GM23248 (cell line): ENCODE measurements at regions not wholly inside any gene's neighbourhood (a gene's known extent, or its start where the extent isn't known, plus 50 kb on each side); places are given as distances from the start of the nearest gene placed in this dataset.

Source experiments
- DNase-seq: peaks from one replicate; pipeline ENCODE4 v3.0.0-alpha.2; 2015
- H2AFZ ChIP-seq: fragments of 200-600 bp; sonication (generic); 2 replicates; pipeline ENCODE4 v1.6.1; 2016; ENCODE audit warnings: antibody characterized with exemption
- H3F3A ChIP-seq: fragments of 200-600 bp; sonication (generic); 2 replicates; pipeline ENCODE4 v1.6.1; 2016; ENCODE audit warnings: mild to moderate bottlenecking, antibody characterized with exemption, mixed run types; ENCODE audit not compliant: insufficient read depth
- H3K27ac ChIP-seq: fragments of 200-600 bp; sonication (generic); 2 replicates; pipeline ENCODE4 v1.5.1; 2016; ENCODE audit warnings: mild to moderate bottlenecking
- H3K27me3 ChIP-seq: fragments of 200-600 bp; sonication (generic); replicated peaks from 2 replicates; pipeline ENCODE4 v1.6.1; 2016; ENCODE audit warnings: mild to moderate bottlenecking; ENCODE audit not compliant: insufficient read depth
- H3K36me3 ChIP-seq: fragments of 200-600 bp; sonication (generic); 2 replicates; pipeline ENCODE4 v1.6.1; 2016; ENCODE audit warnings: low read depth, mild to moderate bottlenecking
- H3K4me1 ChIP-seq: fragments of 200-600 bp; sonication (generic); 2 replicates; pipeline ENCODE4 v1.6.1; 2016; ENCODE audit warnings: mild to moderate bottlenecking; ENCODE audit not compliant: insufficient read depth
- H3K4me2 ChIP-seq: fragments of 200-600 bp; sonication (generic); one replicate; pipeline ENCODE4 v1.6.1; 2016; ENCODE audit warnings: mild to moderate bottlenecking; ENCODE audit not compliant: unreplicated experiment
- H3K4me3 ChIP-seq: fragments of 200-600 bp; sonication (generic); 2 replicates; pipeline ENCODE4 v1.5.1; 2016; ENCODE audit warnings: mild to moderate bottlenecking
- H3K79me2 ChIP-seq: fragments of 200-600 bp; sonication (generic); 2 replicates; pipeline ENCODE4 v1.6.1; 2016; ENCODE audit warnings: mild to moderate bottlenecking; ENCODE audit not compliant: insufficient read depth
- H3K9ac ChIP-seq: fragments of 200-600 bp; sonication (generic); 2 replicates; pipeline ENCODE4 v1.6.1; 2016; ENCODE audit warnings: mild to moderate bottlenecking
- H3K9me2 ChIP-seq: fragments of 200-600 bp; sonication (generic); 2 replicates; pipeline ENCODE4 v1.6.1; 2016; ENCODE audit warnings: mixed run types, mild to moderate bottlenecking, moderate library complexity; ENCODE audit not compliant: insufficient read depth
- H3K9me3 ChIP-seq: fragments of 200-600 bp; sonication (generic); one replicate; pipeline ENCODE4 v1.6.1; 2017; ENCODE audit warnings: low read depth
- H4K20me1 ChIP-seq: fragments of 200-600 bp; sonication (generic); 2 replicates; pipeline ENCODE4 v1.6.0; 2016; ENCODE audit not compliant: insufficient read depth
- EZH2 ChIP-seq: fragments of 200-600 bp; sonication (generic); IDR thresholded peaks from 2 replicates; pipeline ENCODE4 v1.6.1; 2018; ENCODE audit warnings: antibody characterized with exemption, mild to moderate bottlenecking; ENCODE audit not compliant: insufficient read depth, poor library complexity, severe bottlenecking
- EZH2phosphoT487 ChIP-seq: fragments of 200-600 bp; sonication (generic); IDR thresholded peaks from 2 replicates; pipeline ENCODE4 v1.6.1; 2018; ENCODE audit warnings: antibody characterized with exemption, moderate library complexity, mild to moderate bottlenecking, low read depth; ENCODE audit not compliant: insufficient read depth
- WGBS, 2 experiments: methylation state at CpG; one replicate each; pipeline ENCODE4 v1.1.6; 2015 to 2017; ENCODE audit warnings: low lambda C conversion rate in 2 of 2, low coverage in 1 of 2; ENCODE audit errors: missing lambda C conversion rate in 2 of 2; 5-methylcytosine and 5-hydroxymethylcytosine counted together
- in situ Hi-C: fragments of 300-500 bp; cut with MboI; formaldehyde crosslinking; loops from 2 replicates; pipeline ENCODE4 v1.15.0; 2020

DNA sequence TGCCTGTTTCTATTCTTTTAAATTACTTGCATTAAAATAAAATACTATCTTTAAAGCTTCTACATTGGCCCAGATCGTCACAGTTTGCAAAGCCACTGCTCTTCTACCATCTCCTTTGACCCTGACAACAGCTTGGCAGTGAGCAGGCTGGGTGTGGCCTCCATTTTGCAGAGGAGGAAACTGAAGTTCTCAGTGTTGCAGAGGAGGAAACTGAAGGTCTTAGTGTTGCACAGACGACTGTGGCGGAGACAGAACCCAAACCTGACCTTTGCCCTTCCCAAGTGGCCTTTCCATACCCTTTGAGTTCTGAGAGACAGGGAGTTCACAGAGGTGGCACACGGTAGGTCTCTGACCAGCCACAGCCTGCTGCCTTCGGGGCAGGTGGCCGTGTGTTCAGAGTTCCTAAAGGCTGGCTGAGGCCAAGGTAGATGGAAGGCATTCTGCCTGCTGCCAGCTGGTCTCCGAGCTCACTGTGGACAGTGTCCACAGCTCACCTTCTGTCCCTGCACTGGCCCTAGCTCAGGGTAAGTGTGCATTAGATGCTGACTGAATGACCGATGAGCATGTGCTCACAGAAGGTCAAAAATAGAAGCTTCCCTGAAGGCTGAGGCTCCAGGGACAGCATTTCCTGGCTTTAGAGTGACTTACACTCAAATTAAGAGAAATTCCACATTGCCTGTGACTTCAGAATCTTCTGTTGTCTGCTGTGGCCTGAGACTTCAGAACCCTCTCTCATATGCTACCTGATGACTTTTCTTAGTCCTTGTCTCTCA is 113.5 kb upstream of the SLC24A3 start:
- Histone ChIP-seq H3K4me3 (no peak overlapping the region), H3K27ac (no peak overlapping the region), H3K4me1 (no peaks in the 10 kb centered on the region), H3K27me3 (no peaks in the 10 kb centered on the region), H3F3A (no peaks in the 10 kb centered on the region), H3K9me3 (no peaks in the 10 kb centered on the region), H4K20me1 (no peaks in the 10 kb centered on the region), H3K9me2 (no peaks in the 10 kb centered on the region), H3K4me2 (no peak overlapping the region), H2AFZ (no peak overlapping the region), H3K36me3 (no peaks in the 10 kb centered on the region), H3K79me2 (no peaks in the 10 kb centered on the region), H3K9ac (no peak overlapping the region)
- 17 to 24% methylated on average over 8 of the region's 8 CpGs for WGBS, 2 experiments
- no peak for DNase-seq
- in situ Hi-C loops: no loop called here
- TF ChIP-seq EZH2phosphoT487: no peak
- no peak for TF ChIP-seq EZH2

DNA sequence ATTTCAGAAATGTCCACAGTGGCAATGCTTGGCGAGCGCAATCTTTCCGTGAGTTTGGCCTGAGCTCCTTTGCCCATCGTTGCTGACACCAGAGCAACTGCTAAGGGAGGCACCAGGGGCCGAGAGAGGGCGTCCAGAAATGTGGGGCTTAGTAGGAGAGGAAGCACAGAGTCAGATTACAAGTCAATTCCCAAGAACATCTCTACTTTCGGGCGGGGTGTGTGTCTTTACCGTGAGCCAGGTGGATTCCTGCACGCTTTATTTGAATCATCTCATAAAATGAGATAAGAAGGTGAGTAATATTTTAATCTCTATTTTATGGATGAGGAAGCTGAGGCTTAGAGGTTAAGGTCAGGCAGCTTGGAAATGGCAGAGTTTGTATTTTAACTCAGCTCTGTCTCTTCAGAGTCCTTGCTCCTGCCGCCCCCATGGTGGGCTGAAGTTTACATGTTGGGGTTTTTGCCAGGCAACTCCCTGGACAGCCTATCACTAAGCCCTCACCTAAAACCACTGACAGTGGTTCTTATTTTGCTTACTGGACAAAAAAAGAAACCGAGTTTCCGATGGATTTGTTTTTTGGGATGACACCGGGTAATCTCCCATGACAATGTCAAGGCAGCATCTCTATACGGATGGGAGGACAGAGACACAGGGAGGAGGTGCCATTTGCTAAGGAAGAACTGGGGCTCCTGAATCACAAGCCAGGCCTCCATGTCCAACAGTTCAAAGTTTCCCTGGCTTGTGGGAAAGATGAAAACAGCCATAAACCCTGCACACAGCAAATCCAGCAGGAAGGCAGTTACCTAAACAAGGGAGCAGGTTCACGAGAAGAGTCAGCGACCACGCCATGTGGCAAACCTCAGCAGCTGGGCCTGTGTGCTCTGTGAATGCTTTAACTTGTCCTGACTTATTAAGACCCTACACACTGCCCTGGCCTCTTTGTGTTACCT is 112.6 kb upstream of the SLC24A3 start:
- Histone ChIP-seq H3K9ac (no peak overlapping the region), H3K79me2 (no peaks in the 10 kb centered on the region), H3K27ac (no peak overlapping the region), H2AFZ (no peak overlapping the region), H3F3A (no peaks in the 10 kb centered on the region), H3K9me3 (no peaks in the 10 kb centered on the region), H3K27me3 (no peaks in the 10 kb centered on the region), H4K20me1 (no peaks in the 10 kb centered on the region), H3K4me1 (no peaks in the 10 kb centered on the region), H3K4me3 (no peak overlapping the region), H3K36me3 (no peaks in the 10 kb centered on the region), H3K9me2 (no peaks in the 10 kb centered on the region), H3K4me2 (no peak overlapping the region)
- in situ Hi-C loops: no loop called here
- DNase-seq: no peak
- no peak for TF ChIP-seq EZH2phosphoT487
- TF ChIP-seq EZH2: no peak
- 54 to 57% methylated on average over 18 of the region's 18 CpGs for WGBS, 2 experiments

DNA sequence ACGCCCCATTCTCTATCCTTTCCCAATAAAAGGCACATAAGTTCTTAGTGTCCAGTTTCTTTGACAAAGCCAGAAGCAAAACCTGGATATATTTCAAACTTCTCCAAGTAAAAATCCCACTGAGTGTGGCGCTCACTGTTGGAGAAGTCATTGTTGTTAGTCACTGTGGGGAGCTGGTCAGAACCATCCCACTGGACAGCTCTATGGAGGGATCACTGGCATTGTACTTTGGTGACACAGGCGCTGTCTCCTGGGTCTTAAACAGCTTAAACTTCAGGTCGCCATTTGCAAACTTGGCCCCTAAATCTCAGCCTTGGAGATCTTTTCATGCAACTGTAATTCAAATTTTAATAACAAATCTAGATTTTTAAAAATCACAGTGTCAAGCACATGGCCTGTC is 111.5 kb upstream of the SLC24A3 start:
- Histone ChIP-seq H3K4me3 (no peak overlapping the region), H4K20me1 (no peaks in the 10 kb centered on the region), H3K79me2 (no peaks in the 10 kb centered on the region), H3K4me2 (no peak overlapping the region), H3K36me3 (no peaks in the 10 kb centered on the region), H3K9me3 (no peaks in the 10 kb centered on the region), H3K9me2 (no peaks in the 10 kb centered on the region), H2AFZ (no peak overlapping the region), H3K9ac (no peak overlapping the region), H3K27me3 (no peaks in the 10 kb centered on the region), H3F3A (no peaks in the 10 kb centered on the region), H3K4me1 (no peaks in the 10 kb centered on the region), H3K27ac (no peak overlapping the region)
- TF ChIP-seq EZH2phosphoT487: no peak
- TF ChIP-seq EZH2: no peak
- 28 to 32% methylated on average over 4 of the region's 4 CpGs for WGBS, 2 experiments
- in situ Hi-C loops: no loop called here
- DNase-seq: no peak

DNA sequence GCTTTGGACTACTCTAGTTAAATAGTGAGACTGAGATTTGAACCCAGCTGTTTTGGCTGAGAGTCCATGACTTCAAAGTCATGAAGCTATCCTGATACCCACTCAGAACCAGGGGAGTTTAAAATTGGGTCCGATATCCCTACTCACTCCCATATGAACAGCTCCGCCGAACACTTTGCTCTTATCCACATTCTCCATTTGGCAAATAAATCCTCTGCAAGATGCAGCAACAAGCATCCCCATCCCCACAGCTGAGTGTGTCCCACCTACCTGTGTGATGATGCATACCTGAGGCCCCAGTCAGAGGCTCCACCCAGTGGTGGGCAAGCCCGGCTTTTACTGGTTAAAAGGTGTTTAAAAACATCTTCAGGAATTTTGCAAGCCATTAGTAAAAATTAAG is 108.3 kb upstream of the SLC24A3 start:
- no peaks in the 10 kb centered on the region for H3K36me3 ChIP-seq
- in situ Hi-C loops: no loop called here
- H2AFZ ChIP-seq: no peak overlapping the region
- no peak overlapping the region for H3K9ac ChIP-seq
- no peak for TF ChIP-seq EZH2
- no peak for TF ChIP-seq EZH2phosphoT487
- no peak overlapping the region for H3K27ac ChIP-seq
- no peak for DNase-seq
- H3F3A ChIP-seq: no peaks in the 10 kb centered on the region
- no peaks in the 10 kb centered on the region for H3K9me2 ChIP-seq
- H3K79me2 ChIP-seq: no peaks in the 10 kb centered on the region
- no peaks in the 10 kb centered on the region for H3K27me3 ChIP-seq
- H3K9me3 ChIP-seq: no peaks in the 10 kb centered on the region
- H3K4me2 ChIP-seq: no peak overlapping the region
- no peaks in the 10 kb centered on the region for H3K4me1 ChIP-seq
- WGBS, 2 experiments: 38 to 45% methylated on average over 4 of the region's 4 CpGs
- H4K20me1 ChIP-seq: no peaks in the 10 kb centered on the region
- H3K4me3 ChIP-seq: no peak overlapping the region
